ENCODE measurements at regions not wholly inside any gene's neighbourhood (a gene's known extent, or its start where the extent isn't known, plus 50 kb on each side); places are given as distances from the start of the nearest gene placed in this dataset.
"Not testable (repeated sequence)": the region's sequence is repeated elsewhere in the genome, so short reads cannot be mapped to it uniquely, and the experiment has no call there.

DNA sequence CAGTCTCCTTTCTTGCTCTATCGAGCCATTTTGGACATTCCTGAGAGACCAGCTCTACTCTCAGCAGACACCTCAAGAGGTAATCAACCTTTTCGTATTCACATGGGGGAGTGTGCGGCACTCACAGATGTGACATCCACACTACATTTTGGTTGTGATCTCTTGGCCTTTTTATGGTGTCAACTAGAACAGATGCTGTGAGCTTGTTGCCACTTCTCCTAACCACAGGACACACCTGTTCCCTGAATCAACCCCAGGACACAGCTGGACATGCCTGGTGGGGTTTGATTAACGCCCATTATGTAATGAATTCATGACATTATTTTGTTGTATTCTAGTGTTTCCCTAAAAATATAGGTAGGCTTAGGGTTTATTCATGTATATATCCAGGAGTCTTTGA, 1143.6 kb downstream of the TMEM121 start:
- intact Hi-C loops (cut with DNase I), result no loop called here
- H3K27ac ChIP-seq, result no peak overlapping the region
- peaks cover 11% of the 10 kb centered on the region for H3K27me3 ChIP-seq
- no peak for DNase-seq
- no peaks in the 10 kb centered on the region for H3K36me3 ChIP-seq (replicated peaks in 1 of 2)
- 54 to 62% (median 59%) methylated on average over 4 of the region's 4 CpGs for WGBS, 4 donors
- H3K9me3 ChIP-seq (replicated peaks in 1 of 3), result no peaks in the 10 kb centered on the region
- TF ChIP-seq POLR2A (IDR thresholded peaks at IDR 0.05), result no peak
- TF ChIP-seq, protein P1, sequence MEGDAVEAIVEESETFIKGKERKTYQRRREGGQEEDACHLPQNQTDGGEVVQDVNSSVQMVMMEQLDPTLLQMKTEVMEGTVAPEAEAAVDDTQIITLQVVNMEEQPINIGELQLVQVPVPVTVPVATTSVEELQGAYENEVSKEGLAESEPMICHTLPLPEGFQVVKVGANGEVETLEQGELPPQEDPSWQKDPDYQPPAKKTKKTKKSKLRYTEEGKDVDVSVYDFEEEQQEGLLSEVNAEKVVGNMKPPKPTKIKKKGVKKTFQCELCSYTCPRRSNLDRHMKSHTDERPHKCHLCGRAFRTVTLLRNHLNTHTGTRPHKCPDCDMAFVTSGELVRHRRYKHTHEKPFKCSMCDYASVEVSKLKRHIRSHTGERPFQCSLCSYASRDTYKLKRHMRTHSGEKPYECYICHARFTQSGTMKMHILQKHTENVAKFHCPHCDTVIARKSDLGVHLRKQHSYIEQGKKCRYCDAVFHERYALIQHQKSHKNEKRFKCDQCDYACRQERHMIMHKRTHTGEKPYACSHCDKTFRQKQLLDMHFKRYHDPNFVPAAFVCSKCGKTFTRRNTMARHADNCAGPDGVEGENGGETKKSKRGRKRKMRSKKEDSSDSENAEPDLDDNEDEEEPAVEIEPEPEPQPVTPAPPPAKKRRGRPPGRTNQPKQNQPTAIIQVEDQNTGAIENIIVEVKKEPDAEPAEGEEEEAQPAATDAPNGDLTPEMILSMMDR (IDR thresholded peaks at IDR 0.05), result no peak
- H3K4me1 ChIP-seq (replicated peaks in 1 of 2), result no peaks in the 10 kb centered on the region
- no peak overlapping the region for H3K4me3 ChIP-seq

DNA sequence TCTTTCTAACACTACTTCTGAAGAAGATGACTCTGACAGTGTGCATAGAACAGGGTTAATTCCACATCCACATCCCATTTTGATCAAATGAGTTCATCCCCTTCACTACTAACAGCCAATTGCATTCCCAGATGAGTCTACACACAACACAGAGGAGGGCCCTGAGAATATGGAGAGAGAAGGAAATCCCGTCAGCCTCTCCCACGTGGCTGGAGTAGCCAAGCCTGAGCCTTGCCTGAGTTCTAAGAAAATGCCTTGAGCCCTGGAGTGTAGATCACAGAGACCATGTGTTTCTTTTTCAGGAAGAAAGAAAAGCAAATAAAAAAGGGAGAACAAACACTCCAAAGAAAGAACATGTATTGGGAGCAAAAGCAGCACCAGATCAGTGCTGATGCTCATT, 1147.7 kb downstream of the TMEM121 start:
- H3K4me1 ChIP-seq (replicated peaks in 1 of 2); DNase-seq; intact Hi-C loops (cut with DNase I); H3K9me3 ChIP-seq (replicated peaks in 1 of 3); H3K27ac ChIP-seq; H3K4me3 ChIP-seq; H3K36me3 ChIP-seq (replicated peaks in 1 of 2): not testable (repeated sequence)
- 25 to 48% (median 40%) methylated on average over 2 of the region's 2 CpGs for WGBS, 4 donors
- H3K27me3 ChIP-seq, result peaks cover 11% of the 10 kb centered on the region

DNA sequence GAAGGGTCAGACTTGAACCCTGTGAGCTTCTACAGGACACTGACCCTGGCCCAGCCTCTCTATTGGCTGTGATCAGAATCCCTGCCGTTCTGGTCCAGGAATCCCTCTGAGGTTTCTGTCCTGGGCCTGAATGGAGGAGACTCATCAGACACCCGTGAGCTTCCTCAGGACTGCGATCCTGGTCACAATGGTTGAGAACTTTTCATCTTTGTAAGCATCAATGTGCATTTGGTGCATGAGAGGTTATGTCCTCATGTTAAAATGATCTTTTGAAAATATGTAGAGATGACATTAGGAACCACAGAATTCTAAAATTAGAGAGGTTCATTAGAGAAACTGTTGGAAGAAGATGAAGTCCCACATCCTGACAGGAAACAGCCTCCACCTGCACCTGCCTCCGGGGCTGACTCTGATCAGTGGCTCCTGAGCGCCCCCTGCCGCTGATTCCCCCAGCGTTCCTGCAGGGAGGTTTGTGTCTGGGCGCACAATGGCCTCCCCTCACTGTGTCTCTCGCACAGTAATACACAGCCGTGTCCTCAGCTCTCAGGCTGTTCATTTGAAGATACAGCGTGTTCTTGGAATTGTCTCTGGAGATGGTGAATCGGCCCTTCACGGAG, 1148.2 kb downstream of the TMEM121 start:
- 40 to 70% (median 62%) methylated on average over 3 to 13 of the region's 13 CpGs for WGBS, 4 donors
- H3K4me3 ChIP-seq, result not testable (repeated sequence)

DNA sequence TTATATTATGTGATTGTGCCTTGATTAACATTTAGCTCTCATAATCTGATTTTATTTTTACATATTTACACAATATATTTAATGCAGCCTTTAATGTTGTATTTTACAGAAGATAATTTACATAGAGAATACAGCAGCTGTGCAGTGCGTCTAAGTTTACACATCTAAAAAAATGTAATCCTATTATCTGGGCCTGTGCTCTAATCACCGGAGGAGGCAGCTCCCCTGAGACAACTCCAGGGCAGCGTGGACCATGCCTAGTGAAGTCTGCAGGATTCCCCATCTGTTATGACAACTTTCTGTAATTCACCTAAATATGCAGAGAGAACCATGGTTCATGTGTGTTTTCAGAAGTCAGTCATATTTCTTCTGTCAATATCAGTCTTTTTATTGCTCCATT, 1149.3 kb downstream of the TMEM121 start:
- 68 to 79% (median 73%) methylated on average over 3 of the region's 3 CpGs for WGBS, 4 donors
- H3K36me3 ChIP-seq (replicated peaks in 1 of 2); DNase-seq; H3K27me3 ChIP-seq; H3K4me3 ChIP-seq; H3K4me1 ChIP-seq (replicated peaks in 1 of 2); H3K9me3 ChIP-seq (replicated peaks in 1 of 3); intact Hi-C loops (cut with DNase I); H3K27ac ChIP-seq: not testable (repeated sequence)

More for the DNA sequence above, 1148.2 kb downstream of the TMEM121 start:
- H3K36me3 ChIP-seq (replicated peaks in 1 of 2); H3K4me1 ChIP-seq (replicated peaks in 1 of 2); H3K9me3 ChIP-seq (replicated peaks in 1 of 3); H3K27ac ChIP-seq; DNase-seq; intact Hi-C loops (cut with DNase I): not testable (repeated sequence)
- peaks cover 11% of the 10 kb centered on the region for H3K27me3 ChIP-seq

DNA sequence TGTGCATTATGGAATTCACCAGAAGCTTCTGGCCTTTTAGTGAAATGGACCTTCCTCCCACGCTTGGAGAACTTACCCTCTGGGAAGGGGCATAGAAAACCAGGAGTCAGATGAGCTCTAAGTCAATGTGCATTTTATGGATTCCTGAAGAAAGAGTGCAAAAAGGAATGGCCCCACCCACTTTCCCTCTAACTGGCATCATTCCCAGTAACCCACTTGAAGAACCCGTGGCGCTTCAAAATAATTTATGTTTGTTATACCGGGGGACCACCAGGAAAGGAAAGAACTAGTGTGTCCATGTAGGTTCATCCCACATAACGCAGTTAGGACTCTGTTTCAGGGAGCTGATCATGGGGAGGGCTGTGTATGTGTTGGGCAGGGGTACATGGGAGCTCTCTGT, 1153.4 kb downstream of the TMEM121 start:
- no peak for TF ChIP-seq POLR2A (IDR thresholded peaks at IDR 0.05)
- TF ChIP-seq, protein P1 (IDR thresholded peaks at IDR 0.05), result no peak
- Histone ChIP-seq H3K36me3 (replicated peaks in 1 of 2) (no peaks in the 10 kb centered on the region), H3K27me3 (no peaks in the 10 kb centered on the region), H3K4me1 (replicated peaks in 1 of 2) (no peaks in the 10 kb centered on the region), H3K4me3 (no peak overlapping the region), H3K27ac (no peak overlapping the region), H3K9me3 (replicated peaks in 1 of 3) (no peaks in the 10 kb centered on the region)
- DNase-seq, result no peak
- intact Hi-C loops (cut with DNase I), result no loop called here
- 41 to 68% (median 54%) methylated on average over 5 of the region's 5 CpGs for WGBS, 4 donors

DNA sequence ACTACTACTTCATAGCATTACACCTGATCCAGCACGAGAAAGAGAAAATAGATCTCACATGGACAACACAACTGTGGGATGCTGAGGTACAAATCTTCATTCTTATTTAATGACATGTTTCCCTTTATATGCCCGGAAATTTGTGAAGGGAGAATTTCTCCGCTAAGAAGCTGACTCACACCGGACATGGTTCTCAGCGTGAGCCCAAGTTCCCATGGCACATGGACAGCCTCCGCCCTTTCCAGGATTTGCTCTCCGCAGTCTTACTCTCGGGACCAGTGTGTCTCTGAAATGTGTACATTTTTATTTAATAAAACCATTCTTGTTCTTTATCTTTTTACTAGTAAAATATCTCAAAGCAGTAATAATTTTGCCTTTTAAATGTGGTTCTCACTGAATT, 1154.8 kb downstream of the TMEM121 start:
- Histone ChIP-seq H3K27me3 (peaks cover under 1% of the 10 kb centered on the region), H3K4me1 (replicated peaks in 1 of 2) (no peaks in the 10 kb centered on the region), H3K36me3 (replicated peaks in 1 of 2) (no peaks in the 10 kb centered on the region), H3K27ac (no peak overlapping the region), H3K4me3 (no peak overlapping the region), H3K9me3 (replicated peaks in 1 of 3) (no peaks in the 10 kb centered on the region)
- intact Hi-C loops (cut with DNase I), result no loop called here
- WGBS, 4 donors, result 71 to 78% (median 77%) methylated on average over 8 of the region's 8 CpGs
- DNase-seq, result no peak
- no peak for TF ChIP-seq POLR2A (IDR thresholded peaks at IDR 0.05)
- TF ChIP-seq, protein P1 (IDR thresholded peaks at IDR 0.05), result no peak
